WTC11 (cell line): ENCODE measurements at regions not wholly inside any gene's neighbourhood (a gene's known extent, or its start where the extent isn't known, plus 50 kb on each side); places are given as distances from the start of the nearest gene placed in this dataset.

Experiments used
- ATAC-seq: fragments of 200-7000 bp; cut with Tn5 transposase; 2 replicates; pipeline ENCODE4 v1.10.0; 2021; ENCODE audit warnings: mild to moderate bottlenecking, moderate library complexity
- CTCF ChIA-PET: fragments of 300-600 bp; sonication (Branson Sonifier 250); formaldehyde crosslinking; loops from one replicate; lab custom pipeline; 2021; ENCODE audit warnings: antibody characterized with exemption; lab: Charles Lee
- POLR2A ChIA-PET: fragments of 350-600 bp; sonication (Branson Sonifier 250); formaldehyde crosslinking; loops from one replicate; lab custom pipeline; 2021; ENCODE audit warnings: antibody characterized with exemption; lab: Charles Lee
- DNase-seq: peaks from one replicate; pipeline ENCODE4 v3.0.0; 2021; ENCODE audit warnings: low spot score
- H3K27ac Mint-ChIP-seq: 2 replicates; pipeline ENCODE4 v1.8.0; 2021; ENCODE audit warnings: mixed read lengths
- H3K27me3 Mint-ChIP-seq: 2 replicates; pipeline ENCODE4 v1.8.0; 2021; ENCODE audit warnings: low read depth, mild to moderate bottlenecking, moderate library complexity, mixed read lengths
- H3K36me3 Mint-ChIP-seq: 2 replicates; pipeline ENCODE4 v1.8.0; 2021; ENCODE audit warnings: mixed read lengths
- H3K4me1 Mint-ChIP-seq: 2 replicates; pipeline ENCODE4 v1.8.0; 2022; ENCODE audit warnings: mixed read lengths
- H3K4me3 Mint-ChIP-seq: 2 replicates; pipeline ENCODE4 v1.8.0; 2021; ENCODE audit warnings: mild to moderate bottlenecking, moderate library complexity, mixed read lengths
- H3K9me3 Mint-ChIP-seq: 2 replicates; pipeline ENCODE4 v1.8.0; 2021; ENCODE audit warnings: mixed read lengths
- AFF4 ChIP-seq: sonication (generic); formaldehyde crosslinking; IDR thresholded peaks from 2 replicates; pipeline ENCODE4 v1.8.1; 2023; ENCODE audit warnings: mild to moderate bottlenecking, missing genetic modification reagents, borderline replicate concordance
- E2F5 ChIP-seq: sonication (generic); formaldehyde crosslinking; IDR thresholded peaks from 2 replicates; pipeline ENCODE4 v1.8.1; 2022; ENCODE audit warnings: mild to moderate bottlenecking, moderate library complexity, missing genetic modification reagents
- ERG ChIP-seq: fragments of 250-450 bp; sonication (Bioruptor Pico); IDR thresholded peaks from 2 replicates; pipeline ENCODE4 v1.8.0; 2021; ENCODE audit warnings: mild to moderate bottlenecking
- GTF2I ChIP-seq: fragments of 250-450 bp; sonication (Bioruptor Pico); conservative IDR thresholded peaks from 2 replicates; pipeline ENCODE4 v1.4.0; 2021; ENCODE audit warnings: mild to moderate bottlenecking
- IRF2 ChIP-seq: sonication (generic); formaldehyde crosslinking; IDR thresholded peaks from 2 replicates; pipeline ENCODE4 v1.8.0; 2022; ENCODE audit warnings: low read depth, missing genetic modification reagents, borderline replicate concordance
- JUN ChIP-seq: sonication (generic); formaldehyde crosslinking; IDR thresholded peaks from 2 replicates; pipeline ENCODE4 v1.8.0; 2023; ENCODE audit warnings: mild to moderate bottlenecking, missing genetic modification reagents
- MLX ChIP-seq: sonication (generic); formaldehyde crosslinking; IDR thresholded peaks from 2 replicates; pipeline ENCODE4 v1.8.1; 2023; ENCODE audit warnings: mild to moderate bottlenecking, missing genetic modification reagents, moderate library complexity
- NR1H2 ChIP-seq: sonication (generic); formaldehyde crosslinking; IDR thresholded peaks from 2 replicates; pipeline ENCODE4 v1.9.0; 2021; ENCODE audit warnings: mild to moderate bottlenecking, moderate library complexity, missing genetic modification reagents
- NR3C1 ChIP-seq: sonication (generic); formaldehyde crosslinking; conservative IDR thresholded peaks from 2 replicates; pipeline ENCODE4 v1.8.1; 2023; ENCODE audit warnings: low read depth, mild to moderate bottlenecking, missing genetic modification reagents
- PRDM15 ChIP-seq: sonication (generic); formaldehyde crosslinking; IDR thresholded peaks from 2 replicates; pipeline ENCODE4 v1.8.0; 2022; ENCODE audit warnings: missing genetic modification reagents
- PREB ChIP-seq: sonication (generic); formaldehyde crosslinking; IDR thresholded peaks from 2 replicates; pipeline ENCODE4 v1.8.1; 2022; ENCODE audit warnings: mild to moderate bottlenecking, missing genetic modification reagents, moderate library complexity, borderline replicate concordance
- PRRX2 ChIP-seq: fragments of 250-450 bp; sonication (Bioruptor Pico); IDR thresholded peaks from 2 replicates; pipeline ENCODE4 v1.8.0; 2021; ENCODE audit warnings: mild to moderate bottlenecking
- RELA ChIP-seq: sonication (generic); formaldehyde crosslinking; IDR thresholded peaks from 2 replicates; pipeline ENCODE4 v1.8.1; 2022; ENCODE audit warnings: missing genetic modification reagents, mild to moderate bottlenecking, borderline replicate concordance
- RORB ChIP-seq: fragments of 250-450 bp; sonication (Bioruptor Pico); IDR thresholded peaks from 2 replicates; pipeline ENCODE4 v1.9.0; 2021; ENCODE audit warnings: mild to moderate bottlenecking
- TEAD4 ChIP-seq: sonication (generic); formaldehyde crosslinking; IDR thresholded peaks from 2 replicates; pipeline ENCODE4 v1.8.0; 2022; ENCODE audit warnings: mild to moderate bottlenecking, missing genetic modification reagents
- ZNF138 ChIP-seq: sonication (generic); formaldehyde crosslinking; conservative IDR thresholded peaks from 2 replicates; pipeline ENCODE4 v1.8.1; 2022; ENCODE audit warnings: mild to moderate bottlenecking, moderate library complexity, missing genetic modification reagents
- ZNF232 ChIP-seq: sonication (generic); formaldehyde crosslinking; IDR thresholded peaks from 2 replicates; pipeline ENCODE4 v1.8.0; 2022; ENCODE audit warnings: mild to moderate bottlenecking, missing genetic modification reagents
- ZNF512 ChIP-seq: sonication (generic); formaldehyde crosslinking; IDR thresholded peaks from 2 replicates; pipeline ENCODE4 v1.8.1; 2022; ENCODE audit warnings: missing genetic modification reagents, borderline replicate concordance

- no peak for TF ChIP-seq ZNF512 (CRISPR knock-in tag)
Observed at GRCh38 chr2:12170121-12170520, 423.7 kb downstream of the LPIN1 start (continued).

- Mint-ChIP-seq H3K9me3 (no peaks in the 10 kb centered on the region), H3K27me3 (no peaks in the 10 kb centered on the region; the same call in 1 of the 2 replicates), H3K36me3 (no peaks in the 10 kb centered on the region), H3K27ac (no peak overlapping the region), H3K4me3 (no peak overlapping the region), H3K4me1 (peaks cover 15% of the 10 kb centered on the region)
- no peak for ATAC-seq
- DNase-seq: no peak
- ChIA-PET CTCF (no interaction called here), POLR2A (no interaction called here)
- TF ChIP-seq PREB (CRISPR knock-in tag): no peak
- no peak for TF ChIP-seq RELA (CRISPR knock-in tag)
- no peak for TF ChIP-seq ERG (CRISPR knock-in tag)
- TF ChIP-seq PRRX2 (CRISPR knock-in tag): no peak
- TF ChIP-seq RORB (CRISPR knock-in tag): no peak
- no peak for TF ChIP-seq IRF2
- TF ChIP-seq PRDM15 (CRISPR knock-in tag): no peak
- TF ChIP-seq NR3C1 (CRISPR knock-in tag): no peak
- no peak for TF ChIP-seq E2F5
- no peak for TF ChIP-seq NR1H2 (CRISPR knock-in tag)
- TF ChIP-seq ZNF138 (CRISPR knock-in tag): no peak
- TF ChIP-seq ZNF232: no peak
- TF ChIP-seq TEAD4 (CRISPR knock-in tag): no peak
- TF ChIP-seq GTF2I (CRISPR knock-in tag): no peak
- no peak for TF ChIP-seq JUN (CRISPR knock-in tag)
- TF ChIP-seq MLX (CRISPR knock-in tag): no peak
- TF ChIP-seq AFF4: no peak
Observed at GRCh38 chr2:12173271-12173942, 427.0 kb downstream of the LPIN1 start.
